ENCODE measurements at regions not wholly inside any gene's neighbourhood (a gene's known extent, or its start where the extent isn't known, plus 50 kb on each side); places are given as distances from the start of the nearest gene placed in this dataset.

- DNase-seq, result no peak
Observed at GRCh38 chr15:93469994-93470393, 381.0 kb upstream of the RGMA start.

- no peak for DNase-seq
Observed at GRCh38 chr15:93467337-93467736, 378.3 kb upstream of the RGMA start.

GRCh38 chr15:93466380-93466779, 377.4 kb upstream of the RGMA start:
- DNase-seq, result no peak

- no peak for DNase-seq
Observed at GRCh38 chr15:93462690-93463089, 373.7 kb upstream of the RGMA start.

- DNase-seq, result no peak
Observed at GRCh38 chr15:93460717-93461116, 371.7 kb upstream of the RGMA start.

- no peak for DNase-seq
Observed at GRCh38 chr15:93459396-93459795, 370.4 kb upstream of the RGMA start.

- no peak for DNase-seq
Observed at GRCh38 chr15:93458597-93458996, 369.6 kb upstream of the RGMA start.

GRCh38 chr15:93454788-93455187, 365.8 kb upstream of the RGMA start:
- DNase-seq, result no peak

GRCh38 chr15:93452537-93453211, 363.7 kb upstream of the RGMA start:
- DNase-seq, result no peak

- no peak for DNase-seq
Observed at GRCh38 chr15:93451822-93452221, 362.8 kb upstream of the RGMA start.

GRCh38 chr15:93451265-93451664, 362.3 kb upstream of the RGMA start:
- no peak for DNase-seq

- no peak for DNase-seq
Observed at GRCh38 chr15:93449798-93450197, 360.8 kb upstream of the RGMA start.

- no peak for DNase-seq
Observed at GRCh38 chr15:93438310-93438709, 349.3 kb upstream of the RGMA start.

- no peak for DNase-seq
Observed at GRCh38 chr15:93432474-93432873, 343.5 kb upstream of the RGMA start.

- DNase-seq, result no peak
Observed at GRCh38 chr15:93428807-93429351, 339.9 kb upstream of the RGMA start.

- DNase-seq, result no peak
Observed at GRCh38 chr15:93428150-93428549, 339.1 kb upstream of the RGMA start.

GRCh38 chr15:93424131-93424530, 335.1 kb upstream of the RGMA start:
- no peak for DNase-seq

GRCh38 chr15:93422476-93422875, 333.5 kb upstream of the RGMA start:
- no peak for DNase-seq

- no peak for DNase-seq
Observed at GRCh38 chr15:93420477-93420876, 331.5 kb upstream of the RGMA start.

GRCh38 chr15:93420050-93420452, 331.0 kb upstream of the RGMA start:
- DNase-seq, result no peak

GRCh38 chr15:93418566-93418965, 329.6 kb upstream of the RGMA start:
- DNase-seq, result no peak

GRCh38 chr15:93417631-93418030, 328.6 kb upstream of the RGMA start:
- DNase-seq, result no peak

GRCh38 chr15:93417156-93417555, 328.1 kb upstream of the RGMA start:
- DNase-seq, result no peak

- no peak for DNase-seq
Observed at GRCh38 chr15:93415576-93415975, 326.6 kb upstream of the RGMA start.

GRCh38 chr15:93414576-93415231, 325.7 kb upstream of the RGMA start:
- DNase-seq, result no peak
